ENCODE measurements at regions not wholly inside any gene's neighbourhood (a gene's known extent, or its start where the extent isn't known, plus 50 kb on each side); places are given as distances from the start of the nearest gene placed in this dataset.

DNA sequence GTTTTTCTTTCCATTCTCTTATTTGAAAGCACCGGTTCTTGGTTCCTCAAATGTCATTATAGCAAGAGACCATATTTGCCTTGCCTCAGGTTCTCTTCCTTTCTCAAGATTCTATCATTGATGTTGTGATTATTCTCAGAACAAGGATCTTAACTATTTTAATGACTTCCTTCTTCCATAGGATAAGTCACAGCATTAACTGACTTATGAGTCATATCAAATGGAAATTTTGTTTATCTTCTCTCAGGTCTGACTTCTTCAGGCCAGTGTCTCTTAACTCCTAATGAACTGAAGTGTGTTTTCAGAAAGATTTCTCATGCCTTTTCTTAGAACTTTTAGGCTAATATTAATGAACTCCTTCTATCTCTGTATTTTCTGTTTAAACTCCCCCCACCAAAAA is 794.6 kb upstream of the LRRN3 start:
- H3K27me3 ChIP-seq: no peaks in the 10 kb centered on the region
- H3K27ac ChIP-seq (replicated peaks in 1 of 4): no peak overlapping the region
- intact Hi-C loops (cut with DNase I): no loop called here
- 88% methylated on average over 1 of the region's 1 CpG for WGBS
- H3K4me1 ChIP-seq: no peaks in the 10 kb centered on the region
- H3K9me3 ChIP-seq: no peaks in the 10 kb centered on the region
- TF ChIP-seq POLR2AphosphoS5 (IDR thresholded peaks at IDR 0.05): no peak
- TF ChIP-seq, protein P1, sequence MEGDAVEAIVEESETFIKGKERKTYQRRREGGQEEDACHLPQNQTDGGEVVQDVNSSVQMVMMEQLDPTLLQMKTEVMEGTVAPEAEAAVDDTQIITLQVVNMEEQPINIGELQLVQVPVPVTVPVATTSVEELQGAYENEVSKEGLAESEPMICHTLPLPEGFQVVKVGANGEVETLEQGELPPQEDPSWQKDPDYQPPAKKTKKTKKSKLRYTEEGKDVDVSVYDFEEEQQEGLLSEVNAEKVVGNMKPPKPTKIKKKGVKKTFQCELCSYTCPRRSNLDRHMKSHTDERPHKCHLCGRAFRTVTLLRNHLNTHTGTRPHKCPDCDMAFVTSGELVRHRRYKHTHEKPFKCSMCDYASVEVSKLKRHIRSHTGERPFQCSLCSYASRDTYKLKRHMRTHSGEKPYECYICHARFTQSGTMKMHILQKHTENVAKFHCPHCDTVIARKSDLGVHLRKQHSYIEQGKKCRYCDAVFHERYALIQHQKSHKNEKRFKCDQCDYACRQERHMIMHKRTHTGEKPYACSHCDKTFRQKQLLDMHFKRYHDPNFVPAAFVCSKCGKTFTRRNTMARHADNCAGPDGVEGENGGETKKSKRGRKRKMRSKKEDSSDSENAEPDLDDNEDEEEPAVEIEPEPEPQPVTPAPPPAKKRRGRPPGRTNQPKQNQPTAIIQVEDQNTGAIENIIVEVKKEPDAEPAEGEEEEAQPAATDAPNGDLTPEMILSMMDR (IDR thresholded peaks at IDR 0.05): no peak
- no peak for TF ChIP-seq EP300 (IDR thresholded peaks at IDR 0.05)
- TF ChIP-seq POLR2A (IDR thresholded peaks at IDR 0.05; ENCODE audit: low read depth): no peak
- H3K4me3 ChIP-seq: no peak overlapping the region
- no peak for DNase-seq (ENCODE audit: extremely low spot score)
- H3K36me3 ChIP-seq: no peaks in the 10 kb centered on the region

DNA sequence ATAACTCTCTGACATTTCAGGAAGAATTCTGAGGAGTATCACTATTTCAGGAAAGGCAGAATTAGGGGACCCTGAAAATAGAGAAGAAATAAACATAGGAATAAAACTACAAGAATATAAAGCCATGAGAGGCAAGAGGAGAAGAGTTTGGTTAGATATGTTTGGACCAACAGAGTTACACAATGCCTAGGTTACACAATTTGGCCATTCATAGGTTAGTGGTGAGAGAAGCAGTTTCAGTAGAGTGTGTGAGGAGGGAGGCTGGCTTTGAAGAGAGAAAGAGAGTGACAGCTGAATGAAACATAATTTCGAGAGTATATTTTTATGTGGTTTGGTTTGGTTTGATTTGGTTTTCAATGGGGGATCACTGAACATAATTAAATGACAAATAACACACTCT is 783.2 kb upstream of the LRRN3 start:
- Histone ChIP-seq H3K36me3 (no peaks in the 10 kb centered on the region), H3K27ac (replicated peaks in 1 of 4) (no peak overlapping the region), H3K9me3 (no peaks in the 10 kb centered on the region), H3K27me3 (no peaks in the 10 kb centered on the region), H3K4me1 (no peaks in the 10 kb centered on the region), H3K4me3 (no peak overlapping the region)
- 88% methylated on average over 1 of the region's 1 CpG for WGBS
- TF ChIP-seq EP300 (IDR thresholded peaks at IDR 0.05) (no peak), POLR2AphosphoS5 (IDR thresholded peaks at IDR 0.05) (no peak), POLR2A (IDR thresholded peaks at IDR 0.05; ENCODE audit: low read depth) (no peak)
- TF ChIP-seq, protein P1 (IDR thresholded peaks at IDR 0.05): no peak
- DNase-seq (ENCODE audit: extremely low spot score): no peak
- intact Hi-C loops (cut with DNase I): no loop called here

DNA sequence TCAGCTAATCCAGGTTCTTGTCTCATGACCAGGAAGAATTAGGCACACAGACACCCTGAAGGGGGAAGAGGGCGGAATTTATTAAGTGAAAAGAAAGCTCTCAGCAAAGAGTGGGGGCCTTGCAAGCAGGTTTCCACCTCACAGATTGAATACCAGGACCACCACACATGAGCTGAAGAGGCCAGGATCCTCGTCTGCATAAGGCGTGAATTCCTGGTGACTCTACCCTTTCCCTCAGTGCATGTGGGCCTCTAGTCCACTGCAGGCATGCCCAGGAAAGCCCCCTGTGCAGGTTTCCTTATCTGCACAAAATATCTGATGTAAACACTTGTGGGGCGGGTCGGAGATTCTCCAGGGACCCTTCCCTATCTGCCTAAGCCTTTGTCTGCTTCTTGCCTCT is 782.1 kb upstream of the LRRN3 start:
- H3K27me3 ChIP-seq: no peaks in the 10 kb centered on the region
- no peak overlapping the region for H3K27ac ChIP-seq (replicated peaks in 1 of 4)
- WGBS: 90% methylated on average over 5 of the region's 5 CpGs
- H3K36me3 ChIP-seq: no peaks in the 10 kb centered on the region
- TF ChIP-seq, protein P1 (IDR thresholded peaks at IDR 0.05): no peak
- TF ChIP-seq POLR2AphosphoS5 (IDR thresholded peaks at IDR 0.05) (no peak), POLR2A (IDR thresholded peaks at IDR 0.05; ENCODE audit: low read depth) (no peak), EP300 (IDR thresholded peaks at IDR 0.05) (no peak)
- H3K4me3 ChIP-seq: no peak overlapping the region
- DNase-seq (ENCODE audit: extremely low spot score): no peak
- H3K9me3 ChIP-seq: no peaks in the 10 kb centered on the region
- intact Hi-C loops (cut with DNase I): no loop called here
- H3K4me1 ChIP-seq: no peaks in the 10 kb centered on the region

DNA sequence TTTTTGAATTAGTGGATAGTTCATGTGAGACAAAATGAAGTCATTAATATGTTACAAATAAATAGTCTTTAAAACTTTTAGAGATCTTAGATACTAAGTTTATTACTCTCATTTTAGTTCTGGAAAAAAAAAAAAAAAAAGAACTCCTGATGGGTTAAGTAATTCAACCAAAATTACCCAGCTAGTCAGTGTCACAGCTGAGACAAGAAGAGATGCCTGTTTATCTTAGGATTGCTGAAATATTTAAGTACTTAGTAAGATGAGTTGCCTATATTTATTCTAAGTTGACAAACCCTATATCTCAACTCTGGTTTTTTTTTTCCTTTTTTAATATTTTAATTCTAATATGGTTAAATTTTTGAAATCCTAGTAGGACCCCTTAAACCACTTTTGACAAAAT is 781.0 kb upstream of the LRRN3 start:
- Histone ChIP-seq H3K27me3 (no peaks in the 10 kb centered on the region), H3K4me1 (no peaks in the 10 kb centered on the region), H3K27ac (replicated peaks in 1 of 4) (no peak overlapping the region), H3K4me3 (no peak overlapping the region), H3K36me3 (no peaks in the 10 kb centered on the region), H3K9me3 (no peaks in the 10 kb centered on the region)
- TF ChIP-seq EP300 (IDR thresholded peaks at IDR 0.05): no peak
- no peak for TF ChIP-seq POLR2AphosphoS5 (IDR thresholded peaks at IDR 0.05)
- TF ChIP-seq POLR2A (IDR thresholded peaks at IDR 0.05; ENCODE audit: low read depth): no peak
- TF ChIP-seq, protein P1 (IDR thresholded peaks at IDR 0.05): no peak
- intact Hi-C loops (cut with DNase I): no loop called here
- no peak for DNase-seq (ENCODE audit: extremely low spot score)

DNA sequence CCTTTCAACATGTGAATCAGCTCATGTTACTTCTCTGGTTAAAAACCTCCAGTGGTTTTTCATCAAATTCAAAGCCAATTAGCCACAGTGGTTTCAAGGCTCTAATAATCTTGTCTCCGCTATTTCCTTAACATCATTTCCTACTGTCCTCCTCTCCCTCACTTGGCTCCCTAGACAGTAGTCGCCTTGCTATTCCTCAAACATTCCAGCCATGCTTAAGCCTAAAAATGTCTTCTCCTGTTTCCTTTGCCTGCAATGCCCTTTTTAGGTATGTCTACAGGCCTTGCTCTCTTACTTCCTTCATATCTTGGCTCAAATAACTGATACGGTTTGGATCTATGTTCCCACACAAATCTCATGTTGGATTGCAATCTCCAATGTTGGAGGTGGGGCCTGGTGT is 779.4 kb upstream of the LRRN3 start:
- Histone ChIP-seq H3K27me3 (no peaks in the 10 kb centered on the region), H3K36me3 (no peaks in the 10 kb centered on the region), H3K4me3 (no peak overlapping the region), H3K27ac (replicated peaks in 1 of 4) (no peak overlapping the region), H3K9me3 (no peaks in the 10 kb centered on the region), H3K4me1 (no peaks in the 10 kb centered on the region)
- intact Hi-C loops (cut with DNase I): no loop called here
- no peak for DNase-seq (ENCODE audit: extremely low spot score)
- 67% methylated on average over 3 of the region's 3 CpGs for WGBS
- TF ChIP-seq, protein P1 (IDR thresholded peaks at IDR 0.05): no peak
- no peak for TF ChIP-seq POLR2A (IDR thresholded peaks at IDR 0.05; ENCODE audit: low read depth)
- TF ChIP-seq EP300 (IDR thresholded peaks at IDR 0.05): no peak
- TF ChIP-seq POLR2AphosphoS5 (IDR thresholded peaks at IDR 0.05): no peak

All from esophagus muscularis mucosa (tissue), 4 donors.